ENCODE measurements at regions not wholly inside any gene's neighbourhood (a gene's known extent, or its start where the extent isn't known, plus 50 kb on each side); places are given as distances from the start of the nearest gene placed in this dataset.

GRCh38 chr10:23978317-23978716 lies 230.6 kb upstream of the KIAA1217 start:
- TF ChIP-seq, protein P1, sequence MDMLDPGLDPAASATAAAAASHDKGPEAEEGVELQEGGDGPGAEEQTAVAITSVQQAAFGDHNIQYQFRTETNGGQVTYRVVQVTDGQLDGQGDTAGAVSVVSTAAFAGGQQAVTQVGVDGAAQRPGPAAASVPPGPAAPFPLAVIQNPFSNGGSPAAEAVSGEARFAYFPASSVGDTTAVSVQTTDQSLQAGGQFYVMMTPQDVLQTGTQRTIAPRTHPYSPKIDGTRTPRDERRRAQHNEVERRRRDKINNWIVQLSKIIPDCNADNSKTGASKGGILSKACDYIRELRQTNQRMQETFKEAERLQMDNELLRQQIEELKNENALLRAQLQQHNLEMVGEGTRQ (IDR thresholded peaks at IDR 0.05; ENCODE audit: borderline replicate concordance, low read depth, low read length), result no peak
- TF ChIP-seq POLR2A (IDR thresholded peaks at IDR 0.05; ENCODE audit: low read depth, low read length) (no peak), E4F1 (IDR thresholded peaks at IDR 0.05; ENCODE audit: borderline replicate concordance, partially characterized antibody) (no peak), ZNF207 (IDR thresholded peaks at IDR 0.05; ENCODE audit: borderline replicate concordance) (no peak), CREB1 (IDR thresholded peaks at IDR 0.05; ENCODE audit: low read depth) (no peak)
- TF ChIP-seq, protein P2, sequence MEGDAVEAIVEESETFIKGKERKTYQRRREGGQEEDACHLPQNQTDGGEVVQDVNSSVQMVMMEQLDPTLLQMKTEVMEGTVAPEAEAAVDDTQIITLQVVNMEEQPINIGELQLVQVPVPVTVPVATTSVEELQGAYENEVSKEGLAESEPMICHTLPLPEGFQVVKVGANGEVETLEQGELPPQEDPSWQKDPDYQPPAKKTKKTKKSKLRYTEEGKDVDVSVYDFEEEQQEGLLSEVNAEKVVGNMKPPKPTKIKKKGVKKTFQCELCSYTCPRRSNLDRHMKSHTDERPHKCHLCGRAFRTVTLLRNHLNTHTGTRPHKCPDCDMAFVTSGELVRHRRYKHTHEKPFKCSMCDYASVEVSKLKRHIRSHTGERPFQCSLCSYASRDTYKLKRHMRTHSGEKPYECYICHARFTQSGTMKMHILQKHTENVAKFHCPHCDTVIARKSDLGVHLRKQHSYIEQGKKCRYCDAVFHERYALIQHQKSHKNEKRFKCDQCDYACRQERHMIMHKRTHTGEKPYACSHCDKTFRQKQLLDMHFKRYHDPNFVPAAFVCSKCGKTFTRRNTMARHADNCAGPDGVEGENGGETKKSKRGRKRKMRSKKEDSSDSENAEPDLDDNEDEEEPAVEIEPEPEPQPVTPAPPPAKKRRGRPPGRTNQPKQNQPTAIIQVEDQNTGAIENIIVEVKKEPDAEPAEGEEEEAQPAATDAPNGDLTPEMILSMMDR (IDR thresholded peaks at IDR 0.05 in 2 of 3, conservative IDR thresholded peaks at IDR 0.05 in 1 of 3; ENCODE audit: control insufficient read depth in 2 of 3, extremely low read depth in 1 of 3, insufficient read depth in 1 of 3, low read depth in 3 of 3, low read length in 3 of 3), result no peak

All from GM12878 (cell line).